Calu3 (cell line): ENCODE measurements at regions not wholly inside any gene's neighbourhood (a gene's known extent, or its start where the extent isn't known, plus 50 kb on each side); places are given as distances from the start of the nearest gene placed in this dataset.

Experiments
- BruUV-seq: library from RNA; stranded (reverse); fragments of 400-500 nt; replicated peaks from 2 replicates; lab custom pipeline; 2021; lab: Mats Ljungman, UMichigan
- CTCF ChIA-PET: fragments of 300-600 bp; sonication (Branson Sonifier 250); formaldehyde crosslinking; loops from one replicate; lab custom pipeline; 2022; ENCODE audit warnings: antibody characterized with exemption; lab: Charles Lee
- DNase-seq: peaks from one replicate; pipeline ENCODE4 v3.0.0; 2022
- H3K27ac Mint-ChIP-seq: one replicate; pipeline ENCODE4 v1.8.0; 2022; ENCODE audit warnings: mixed read lengths; ENCODE audit not compliant: unreplicated experiment
- H3K27me3 Mint-ChIP-seq: one replicate; pipeline ENCODE4 v1.8.0; 2022; ENCODE audit warnings: mixed read lengths; ENCODE audit not compliant: unreplicated experiment
- H3K36me3 Mint-ChIP-seq: one replicate; pipeline ENCODE4 v1.8.0; 2022; ENCODE audit warnings: mild to moderate bottlenecking, moderate library complexity, mixed read lengths; ENCODE audit not compliant: insufficient read depth, unreplicated experiment
- H3K4me1 Mint-ChIP-seq: one replicate; pipeline ENCODE4 v1.8.0; 2022; ENCODE audit warnings: mild to moderate bottlenecking, low read depth, mixed read lengths; ENCODE audit not compliant: unreplicated experiment
- H3K4me3 Mint-ChIP-seq: one replicate; pipeline ENCODE4 v1.8.0; 2022; ENCODE audit warnings: mild to moderate bottlenecking, low read depth, moderate library complexity, mixed read lengths; ENCODE audit not compliant: unreplicated experiment
- H3K9me3 Mint-ChIP-seq: one replicate; pipeline ENCODE4 v1.8.0; 2022; ENCODE audit warnings: low read depth, mixed read lengths; ENCODE audit not compliant: unreplicated experiment
- intact Hi-C: fragments of 100-400 bp; cut with micrococcal nuclease; formaldehyde crosslinking; loops from one replicate; pipeline ENCODE4 v1.10.0; 2022; ENCODE audit not compliant: unreplicated experiment
- TF ChIP-seq, protein P1 (sequence below): fragments of 200-600 bp; IDR thresholded peaks from one replicate; pipeline ENCODE4 v1.8.0; 2022; ENCODE audit warnings: antibody characterized with exemption; ENCODE audit not compliant: unreplicated experiment

DNA sequence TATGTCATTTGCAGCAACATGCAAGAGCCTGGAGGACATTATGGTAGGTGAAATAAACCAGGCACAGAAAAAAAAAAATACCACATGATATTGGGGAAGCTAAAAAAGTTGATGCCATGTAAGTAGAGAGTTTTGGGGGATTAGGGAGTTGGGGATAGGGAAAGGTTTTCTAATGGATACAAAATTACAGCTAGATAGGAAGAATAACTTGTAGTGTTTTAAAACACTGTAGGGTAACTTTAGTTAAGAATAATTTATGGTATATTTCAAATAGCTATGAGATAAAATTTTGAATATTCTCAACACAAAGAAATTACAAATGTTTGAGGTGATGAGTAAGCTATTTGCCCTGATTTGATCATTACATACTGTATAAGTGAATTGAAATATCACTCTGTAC is 1456.7 kb upstream of the MIR17HG start:
- intact Hi-C loops: no loop called here
- Mint-ChIP-seq H3K36me3 (no peaks in the 10 kb centered on the region), H3K4me3 (no peak overlapping the region), H3K9me3 (peaks cover 3% of the 10 kb centered on the region), H3K4me1 (no peaks in the 10 kb centered on the region), H3K27ac (no peak overlapping the region), H3K27me3 (no peaks in the 10 kb centered on the region)
- BruUV-seq: no TSS peak
- TF ChIP-seq, protein P1, sequence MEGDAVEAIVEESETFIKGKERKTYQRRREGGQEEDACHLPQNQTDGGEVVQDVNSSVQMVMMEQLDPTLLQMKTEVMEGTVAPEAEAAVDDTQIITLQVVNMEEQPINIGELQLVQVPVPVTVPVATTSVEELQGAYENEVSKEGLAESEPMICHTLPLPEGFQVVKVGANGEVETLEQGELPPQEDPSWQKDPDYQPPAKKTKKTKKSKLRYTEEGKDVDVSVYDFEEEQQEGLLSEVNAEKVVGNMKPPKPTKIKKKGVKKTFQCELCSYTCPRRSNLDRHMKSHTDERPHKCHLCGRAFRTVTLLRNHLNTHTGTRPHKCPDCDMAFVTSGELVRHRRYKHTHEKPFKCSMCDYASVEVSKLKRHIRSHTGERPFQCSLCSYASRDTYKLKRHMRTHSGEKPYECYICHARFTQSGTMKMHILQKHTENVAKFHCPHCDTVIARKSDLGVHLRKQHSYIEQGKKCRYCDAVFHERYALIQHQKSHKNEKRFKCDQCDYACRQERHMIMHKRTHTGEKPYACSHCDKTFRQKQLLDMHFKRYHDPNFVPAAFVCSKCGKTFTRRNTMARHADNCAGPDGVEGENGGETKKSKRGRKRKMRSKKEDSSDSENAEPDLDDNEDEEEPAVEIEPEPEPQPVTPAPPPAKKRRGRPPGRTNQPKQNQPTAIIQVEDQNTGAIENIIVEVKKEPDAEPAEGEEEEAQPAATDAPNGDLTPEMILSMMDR: no peak
- CTCF ChIA-PET: no interaction called here
- DNase-seq: no peak

DNA sequence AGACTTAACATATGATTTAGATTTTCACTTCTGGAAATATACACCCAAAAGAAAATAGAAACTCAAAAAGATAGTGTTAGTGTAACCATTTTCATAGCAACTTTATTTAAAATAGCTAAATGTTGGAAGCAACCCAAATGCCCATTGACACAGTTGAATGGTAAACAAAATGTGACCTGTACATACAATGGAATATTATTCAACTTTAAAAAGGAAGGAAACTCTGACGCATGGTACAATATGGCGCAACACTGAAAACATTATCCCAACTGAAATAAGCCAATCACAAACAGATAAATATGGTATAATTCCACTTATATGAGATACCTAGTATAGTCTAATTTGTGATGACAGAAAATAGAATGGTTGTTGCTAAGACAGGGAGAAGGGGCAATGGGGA is 1456.1 kb upstream of the MIR17HG start:
- Mint-ChIP-seq H3K9me3 (peaks cover 3% of the 10 kb centered on the region), H3K27me3 (no peaks in the 10 kb centered on the region), H3K36me3 (no peaks in the 10 kb centered on the region), H3K27ac (no peak overlapping the region), H3K4me1 (no peaks in the 10 kb centered on the region), H3K4me3 (no peak overlapping the region)
- TF ChIP-seq, protein P1: no peak
- DNase-seq: no peak
- intact Hi-C loops: no loop called here
- CTCF ChIA-PET: no interaction called here
- no TSS peak for BruUV-seq

DNA sequence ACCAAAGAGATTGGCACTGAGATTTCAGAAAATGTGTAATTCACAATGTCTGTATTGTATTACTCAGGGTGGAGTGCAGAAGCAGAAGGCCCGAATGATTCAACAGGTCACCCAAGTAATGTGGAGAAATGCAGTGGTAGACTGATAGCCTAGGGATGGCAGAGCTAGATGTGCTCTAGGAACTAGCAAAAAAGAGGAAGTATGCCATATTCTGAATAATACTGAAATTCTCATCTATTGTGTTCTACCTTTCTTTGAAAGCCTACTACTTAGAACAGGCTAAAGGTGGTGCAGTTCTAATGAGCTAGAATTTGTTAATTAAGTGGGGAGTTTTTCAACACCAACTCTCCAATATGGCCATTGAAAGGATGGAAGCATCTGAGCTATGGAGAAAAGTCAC is 1449.8 kb upstream of the MIR17HG start:
- intact Hi-C loops: no loop called here
- CTCF ChIA-PET: no interaction called here
- Mint-ChIP-seq H3K27me3 (no peaks in the 10 kb centered on the region), H3K36me3 (no peaks in the 10 kb centered on the region), H3K4me1 (no peaks in the 10 kb centered on the region), H3K9me3 (peaks cover 2% of the 10 kb centered on the region), H3K4me3 (no peak overlapping the region), H3K27ac (no peak overlapping the region)
- TF ChIP-seq, protein P1: no peak
- DNase-seq: no peak
- BruUV-seq: no TSS peak

DNA sequence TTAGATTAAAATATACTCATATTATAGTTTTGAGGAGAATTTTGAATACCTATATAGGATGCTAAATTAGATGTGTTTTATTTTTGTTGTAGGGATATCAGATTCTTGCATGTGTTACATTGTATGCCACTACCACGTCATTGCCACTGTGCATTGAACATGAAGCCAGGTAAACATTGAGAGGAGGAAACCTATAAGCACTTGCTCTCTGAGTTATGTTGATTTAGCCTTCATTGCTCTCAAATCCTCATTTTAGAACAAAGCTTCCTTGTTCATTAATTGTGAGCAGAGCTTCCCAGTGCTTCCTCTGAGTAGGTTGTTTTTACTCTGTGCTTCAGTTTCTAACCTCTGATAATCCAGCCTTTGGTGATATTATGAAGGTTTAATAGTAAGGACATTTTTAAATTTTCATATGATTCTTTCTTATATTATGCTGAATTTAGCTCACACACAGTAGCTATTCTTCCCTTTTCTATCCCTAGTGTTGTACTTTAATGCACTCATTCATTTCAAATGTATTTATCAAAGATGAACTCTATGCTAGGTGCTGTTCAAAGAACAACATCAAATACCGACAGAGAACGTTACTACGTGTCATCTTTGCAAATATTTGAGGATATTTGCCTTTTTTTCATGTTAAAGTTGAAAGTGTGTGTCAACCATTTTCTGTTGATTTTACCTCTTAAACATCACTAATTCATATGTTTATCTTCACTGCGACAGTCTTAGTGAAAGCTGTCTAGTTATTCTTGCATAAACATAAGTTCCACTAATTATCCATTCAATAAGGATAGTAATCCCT is 1448.0 kb upstream of the MIR17HG start:
- H3K36me3 Mint-ChIP-seq: no peaks in the 10 kb centered on the region
- no peaks in the 10 kb centered on the region for H3K27me3 Mint-ChIP-seq
- CTCF ChIA-PET: interaction anchor here (0.6 kb wide), 1 partner anchor 562 kb away, joined by 4 read pairs; no protein-coding TSS in a partner anchor
- BruUV-seq: no TSS peak
- H3K27ac Mint-ChIP-seq: no peak overlapping the region
- H3K4me1 Mint-ChIP-seq: no peaks in the 10 kb centered on the region
- intact Hi-C loops: no loop called here
- TF ChIP-seq, protein P1: no peak
- H3K9me3 Mint-ChIP-seq: peaks cover 2% of the 10 kb centered on the region
- no peak for DNase-seq
- no peak overlapping the region for H3K4me3 Mint-ChIP-seq
